Effector memory CD8-positive, alpha-beta T cell (primary cell): ENCODE measurements at regions not wholly inside any gene's neighbourhood (a gene's known extent, or its start where the extent isn't known, plus 50 kb on each side); places are given as distances from the start of the nearest gene placed in this dataset.

Experiments used
- ATAC-seq: fragments of 150-1000 bp; cut with Tn5 transposase; replicated peaks from 2 replicates; pipeline ENCODE4 v1.10.0; 2021; ENCODE audit warnings: mild to moderate bottlenecking, moderate library complexity
- DNase-seq, 3 experiments: peaks; one replicate each; pipeline ENCODE4 v3.0.0; 2021
- H3K27ac Mint-ChIP-seq, 2 donors: one replicate each; pipeline ENCODE4 v1.8.0; 2022; ENCODE audit warnings: mild to moderate bottlenecking in 2 of 2, mixed read lengths in 2 of 2, moderate library complexity in 2 of 2
- H3K27me3 Mint-ChIP-seq, 2 donors: one replicate each; pipeline ENCODE4 v1.8.0; 2022; ENCODE audit warnings: mixed read lengths in 2 of 2
- H3K36me3 Mint-ChIP-seq: one replicate; pipeline ENCODE4 v1.8.0; 2022; ENCODE audit warnings: mild to moderate bottlenecking, moderate library complexity, mixed read lengths; ENCODE audit not compliant: insufficient read depth
- H3K4me1 Mint-ChIP-seq, 2 donors: one replicate each; pipeline ENCODE4 v1.8.0; 2022; ENCODE audit warnings: low read depth in 2 of 2, mixed read lengths in 2 of 2
- H3K4me3 Mint-ChIP-seq, 2 donors: one replicate each; pipeline ENCODE4 v1.8.0; 2022; ENCODE audit warnings: mild to moderate bottlenecking in 2 of 2, mixed read lengths in 2 of 2, moderate library complexity in 2 of 2
- H3K9me3 Mint-ChIP-seq, 2 donors: one replicate each; pipeline ENCODE4 v1.8.0; 2022; ENCODE audit warnings: mixed read lengths in 2 of 2

- no peak overlapping the region for H3K4me3 Mint-ChIP-seq
- H3K27me3 Mint-ChIP-seq = no peaks in the 10 kb centered on the region
- ATAC-seq = no peak
- no peaks in the 10 kb centered on the region for H3K4me1 Mint-ChIP-seq
- H3K9me3 Mint-ChIP-seq = peaks cover 0 to 5% of the 10 kb centered on the region in 2 donors
- H3K36me3 Mint-ChIP-seq = no peaks in the 10 kb centered on the region
- no peak for DNase-seq
- H3K27ac Mint-ChIP-seq = no peak overlapping the region
Measured at GRCh38 chr16:73764321-73764720, 532.3 kb upstream of the PSMD7 start.

- no peak overlapping the region for H3K4me3 Mint-ChIP-seq
- no peak overlapping the region for H3K27ac Mint-ChIP-seq
- DNase-seq (no peak), ATAC-seq (no peak)
- no peaks in the 10 kb centered on the region for H3K27me3 Mint-ChIP-seq
- H3K36me3 Mint-ChIP-seq = no peaks in the 10 kb centered on the region
- H3K9me3 Mint-ChIP-seq = peaks cover 0 to 9% of the 10 kb centered on the region in 2 donors
- no peaks in the 10 kb centered on the region for H3K4me1 Mint-ChIP-seq
Measured at GRCh38 chr16:73756289-73757178, 540.1 kb upstream of the PSMD7 start.

- H3K9me3 Mint-ChIP-seq = peaks cover 15 to 17% of the 10 kb centered on the region in 2 donors
- DNase-seq = no peak
- H3K27ac Mint-ChIP-seq = no peak overlapping the region
- no peaks in the 10 kb centered on the region for H3K36me3 Mint-ChIP-seq
- no peak overlapping the region for H3K4me3 Mint-ChIP-seq
- no peaks in the 10 kb centered on the region for H3K27me3 Mint-ChIP-seq
- no peak for ATAC-seq
- no peaks in the 10 kb centered on the region for H3K4me1 Mint-ChIP-seq
Measured at GRCh38 chr16:73753931-73754330, 542.7 kb upstream of the PSMD7 start.

- Mint-ChIP-seq H3K4me3 (no peak overlapping the region), H3K4me1 (no peaks in the 10 kb centered on the region), H3K36me3 (no peaks in the 10 kb centered on the region), H3K9me3 (peaks cover 12 to 18% of the 10 kb centered on the region in 2 donors), H3K27ac (no peak overlapping the region), H3K27me3 (no peaks in the 10 kb centered on the region)
- no peak for ATAC-seq
- DNase-seq = no peak
Measured at GRCh38 chr16:73750639-73751038, 546.0 kb upstream of the PSMD7 start.

- ATAC-seq (no peak), DNase-seq (no peak)
- no peaks in the 10 kb centered on the region for H3K4me1 Mint-ChIP-seq
- no peaks in the 10 kb centered on the region for H3K27me3 Mint-ChIP-seq
- H3K36me3 Mint-ChIP-seq = no peaks in the 10 kb centered on the region
- H3K4me3 Mint-ChIP-seq = no peak overlapping the region
- H3K9me3 Mint-ChIP-seq = peaks cover 16 to 29% of the 10 kb centered on the region in 2 donors
- H3K27ac Mint-ChIP-seq = no peak overlapping the region
Measured at GRCh38 chr16:73747328-73747727, 549.3 kb upstream of the PSMD7 start.

- H3K9me3 Mint-ChIP-seq = peaks cover 14 to 29% of the 10 kb centered on the region in 2 donors
- H3K4me1 Mint-ChIP-seq = no peaks in the 10 kb centered on the region
- DNase-seq (no peak), ATAC-seq (no peak)
- no peaks in the 10 kb centered on the region for H3K36me3 Mint-ChIP-seq
- no peaks in the 10 kb centered on the region for H3K27me3 Mint-ChIP-seq
- H3K27ac Mint-ChIP-seq = no peak overlapping the region
- H3K4me3 Mint-ChIP-seq = no peak overlapping the region
Measured at GRCh38 chr16:73746554-73746953, 550.1 kb upstream of the PSMD7 start.

- ATAC-seq = no peak
- Mint-ChIP-seq H3K4me1 (no peaks in the 10 kb centered on the region), H3K36me3 (no peaks in the 10 kb centered on the region), H3K4me3 (no peak overlapping the region), H3K9me3 (peaks cover 10 to 22% of the 10 kb centered on the region in 2 donors), H3K27me3 (no peaks in the 10 kb centered on the region), H3K27ac (no peak overlapping the region)
- DNase-seq = no peak
Measured at GRCh38 chr16:73743665-73744496, 552.7 kb upstream of the PSMD7 start.

- Mint-ChIP-seq H3K27ac (no peak overlapping the region), H3K36me3 (no peaks in the 10 kb centered on the region), H3K27me3 (no peaks in the 10 kb centered on the region), H3K9me3 (peaks cover 13 to 19% of the 10 kb centered on the region in 2 donors), H3K4me3 (no peak overlapping the region), H3K4me1 (no peaks in the 10 kb centered on the region)
- no peak for DNase-seq
- no peak for ATAC-seq
Measured at GRCh38 chr16:73739049-73739769, 557.4 kb upstream of the PSMD7 start.

- Mint-ChIP-seq H3K4me1 (no peaks in the 10 kb centered on the region), H3K9me3 (peaks cover 11 to 13% of the 10 kb centered on the region in 2 donors), H3K27me3 (no peaks in the 10 kb centered on the region), H3K27ac (no peak overlapping the region), H3K4me3 (no peak overlapping the region), H3K36me3 (no peaks in the 10 kb centered on the region)
- no peak for DNase-seq
- ATAC-seq = no peak
Measured at GRCh38 chr16:73738266-73738665, 558.3 kb upstream of the PSMD7 start.

- Mint-ChIP-seq H3K27me3 (no peaks in the 10 kb centered on the region), H3K4me3 (no peak overlapping the region), H3K4me1 (no peaks in the 10 kb centered on the region), H3K27ac (no peak overlapping the region), H3K36me3 (no peaks in the 10 kb centered on the region), H3K9me3 (peaks cover 11 to 13% of the 10 kb centered on the region in 2 donors)
- ATAC-seq = no peak
- DNase-seq = no peak
Measured at GRCh38 chr16:73737637-73738036, 559.0 kb upstream of the PSMD7 start.

GRCh38 chr16:73735954-73736353 is 560.7 kb upstream of the PSMD7 start:
- no peaks in the 10 kb centered on the region for H3K27me3 Mint-ChIP-seq
- H3K4me1 Mint-ChIP-seq = no peaks in the 10 kb centered on the region
- H3K27ac Mint-ChIP-seq = no peak overlapping the region
- DNase-seq (no peak), ATAC-seq (no peak)
- peaks cover 11 to 13% of the 10 kb centered on the region in 2 donors for H3K9me3 Mint-ChIP-seq
- H3K36me3 Mint-ChIP-seq = no peaks in the 10 kb centered on the region
- H3K4me3 Mint-ChIP-seq = no peak overlapping the region

GRCh38 chr16:73735018-73735417 is 561.6 kb upstream of the PSMD7 start:
- Mint-ChIP-seq H3K27me3 (no peaks in the 10 kb centered on the region), H3K4me3 (no peak overlapping the region), H3K9me3 (peaks cover 12 to 14% of the 10 kb centered on the region in 2 donors), H3K4me1 (no peaks in the 10 kb centered on the region), H3K36me3 (no peaks in the 10 kb centered on the region), H3K27ac (no peak overlapping the region)
- no peak for DNase-seq
- ATAC-seq = no peak

- ATAC-seq (no peak), DNase-seq (no peak)
- H3K27ac Mint-ChIP-seq = no peak overlapping the region
- peaks cover 0 to 13% of the 10 kb centered on the region in 2 donors for H3K9me3 Mint-ChIP-seq
- no peaks in the 10 kb centered on the region for H3K27me3 Mint-ChIP-seq
- H3K36me3 Mint-ChIP-seq = no peaks in the 10 kb centered on the region
- no peaks in the 10 kb centered on the region for H3K4me1 Mint-ChIP-seq
- H3K4me3 Mint-ChIP-seq = no peak overlapping the region
Measured at GRCh38 chr16:73732681-73733080, 563.9 kb upstream of the PSMD7 start.
